ENCODE measurements at regions not wholly inside any gene's neighbourhood (a gene's known extent, or its start where the extent isn't known, plus 50 kb on each side); places are given as distances from the start of the nearest gene placed in this dataset.

- Mint-ChIP-seq H3K9me3 (no peaks in the 10 kb centered on the region), H3K27me3 (no peaks in the 10 kb centered on the region), H3K4me1 (ENCODE audit: unreplicated experiment) (no peaks in the 10 kb centered on the region), H3K27ac (no peak overlapping the region), H3K36me3 (no peaks in the 10 kb centered on the region), H3K4me3 (no peak overlapping the region)
- TF ChIP-seq CTCF (conservative IDR thresholded peaks at IDR 0.05) = no peak
- no peak for DNase-seq (ENCODE audit: extremely low spot score, unreplicated experiment)
Measured at GRCh38 chr3:164927728-164928127, 150.6 kb downstream of the SI start.

GRCh38 chr3:164918905-164919304, 159.4 kb downstream of the SI start:
- no peak for TF ChIP-seq CTCF (conservative IDR thresholded peaks at IDR 0.05)
- no peaks in the 10 kb centered on the region for H3K4me1 Mint-ChIP-seq (ENCODE audit: unreplicated experiment)
- H3K27me3 Mint-ChIP-seq = no peaks in the 10 kb centered on the region
- no peaks in the 10 kb centered on the region for H3K36me3 Mint-ChIP-seq
- no peak overlapping the region for H3K4me3 Mint-ChIP-seq
- no peak for DNase-seq (ENCODE audit: extremely low spot score, unreplicated experiment)
- H3K9me3 Mint-ChIP-seq = no peaks in the 10 kb centered on the region
- H3K27ac Mint-ChIP-seq = no peak overlapping the region

- no peaks in the 10 kb centered on the region for H3K9me3 Mint-ChIP-seq
- no peak for DNase-seq (ENCODE audit: extremely low spot score, unreplicated experiment)
- H3K4me1 Mint-ChIP-seq (ENCODE audit: unreplicated experiment) = no peaks in the 10 kb centered on the region
- H3K27me3 Mint-ChIP-seq = no peaks in the 10 kb centered on the region
- no peak for TF ChIP-seq CTCF (conservative IDR thresholded peaks at IDR 0.05)
- no peak overlapping the region for H3K27ac Mint-ChIP-seq
- H3K4me3 Mint-ChIP-seq = no peak overlapping the region
- H3K36me3 Mint-ChIP-seq = no peaks in the 10 kb centered on the region
Measured at GRCh38 chr3:164912916-164913315, 165.4 kb downstream of the SI start.

GRCh38 chr3:164903820-164904451, 174.4 kb downstream of the SI start:
- no peak overlapping the region for H3K27ac Mint-ChIP-seq
- TF ChIP-seq CTCF (conservative IDR thresholded peaks at IDR 0.05) = no peak
- H3K4me3 Mint-ChIP-seq = no peak overlapping the region
- H3K4me1 Mint-ChIP-seq (ENCODE audit: unreplicated experiment) = no peaks in the 10 kb centered on the region
- DNase-seq (ENCODE audit: extremely low spot score, unreplicated experiment) = no peak
- H3K9me3 Mint-ChIP-seq = no peaks in the 10 kb centered on the region
- H3K36me3 Mint-ChIP-seq = no peaks in the 10 kb centered on the region
- H3K27me3 Mint-ChIP-seq = no peaks in the 10 kb centered on the region

GRCh38 chr3:164897342-164897741, 181.0 kb downstream of the SI start:
- H3K4me3 Mint-ChIP-seq = no peak overlapping the region
- TF ChIP-seq CTCF (conservative IDR thresholded peaks at IDR 0.05) = no peak
- no peaks in the 10 kb centered on the region for H3K27me3 Mint-ChIP-seq
- no peaks in the 10 kb centered on the region for H3K36me3 Mint-ChIP-seq
- H3K9me3 Mint-ChIP-seq = no peaks in the 10 kb centered on the region
- no peak for DNase-seq (ENCODE audit: extremely low spot score, unreplicated experiment)
- no peaks in the 10 kb centered on the region for H3K4me1 Mint-ChIP-seq (ENCODE audit: unreplicated experiment)
- no peak overlapping the region for H3K27ac Mint-ChIP-seq

- Mint-ChIP-seq H3K36me3 (no peaks in the 10 kb centered on the region), H3K9me3 (peaks cover 4% of the 10 kb centered on the region), H3K27ac (no peak overlapping the region), H3K4me1 (ENCODE audit: unreplicated experiment) (no peaks in the 10 kb centered on the region), H3K27me3 (no peaks in the 10 kb centered on the region), H3K4me3 (no peak overlapping the region)
- DNase-seq (ENCODE audit: extremely low spot score, unreplicated experiment) = no peak
- TF ChIP-seq CTCF (conservative IDR thresholded peaks at IDR 0.05) = no peak
Measured at GRCh38 chr3:164890061-164890460, 188.2 kb downstream of the SI start.
